ENCODE measurements at regions not wholly inside any gene's neighbourhood (a gene's known extent, or its start where the extent isn't known, plus 50 kb on each side); places are given as distances from the start of the nearest gene placed in this dataset.

DNA sequence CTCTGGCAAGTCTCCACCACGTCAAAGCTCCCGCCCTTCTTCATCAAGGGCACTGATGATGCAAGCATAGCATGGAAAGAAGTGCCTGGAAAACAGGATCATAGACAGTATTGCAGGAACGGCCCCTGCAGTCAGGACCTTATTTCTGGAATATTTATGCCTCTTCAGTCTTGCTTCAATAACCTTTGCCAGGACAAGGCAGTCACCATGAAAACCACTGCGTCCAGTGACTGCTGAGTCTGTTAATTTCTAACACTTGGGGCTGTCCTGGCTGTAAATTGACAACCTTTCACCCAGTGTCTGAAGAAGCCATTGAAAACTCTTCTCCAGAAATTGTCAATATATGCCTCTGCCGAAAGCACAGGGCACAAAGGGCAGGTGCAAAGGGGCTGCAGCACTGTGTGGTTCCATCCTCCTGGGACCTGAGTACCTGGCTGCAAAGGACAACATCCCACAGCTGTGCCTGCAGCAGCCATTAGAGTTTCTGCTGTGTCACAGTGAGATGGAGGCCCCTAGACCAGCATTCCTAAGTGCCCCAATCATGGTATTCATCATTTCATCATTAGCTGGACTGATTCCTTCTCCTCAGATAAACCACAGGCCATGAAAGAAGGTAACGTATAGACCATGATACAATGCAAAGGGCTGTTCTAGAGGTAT is 819.6 kb downstream of the RNF144A start:
- H3K4me3 ChIP-seq = no peak overlapping the region
- TF ChIP-seq RUNX1 (IDR thresholded peaks at IDR 0.05; ENCODE audit: low read depth) (no peak), ZNF551 (CRISPR knock-in tag; IDR thresholded peaks at IDR 0.05) (no peak), MYNN (IDR thresholded peaks at IDR 0.05) (no peak), MYNN (CRISPR knock-in tag; IDR thresholded peaks at IDR 0.05) (no peak), ZNF311 (CRISPR knock-in tag; IDR thresholded peaks at IDR 0.05) (no peak), PHTF2 (CRISPR knock-in tag; IDR thresholded peaks at IDR 0.05) (no peak), TAF15 (IDR thresholded peaks at IDR 0.05; ENCODE audit: low read depth, low read length) (no peak), ZNF253 (CRISPR knock-in tag; conservative IDR thresholded peaks at IDR 0.05) (no peak), HEY1 (CRISPR knock-in tag; IDR thresholded peaks at IDR 0.05; ENCODE audit: borderline replicate concordance) (no peak), PPARD (CRISPR knock-in tag; IDR thresholded peaks at IDR 0.05) (no peak), JUNB (CRISPR knock-in tag; conservative IDR thresholded peaks at IDR 0.05) (no peak)
- TF ChIP-seq, protein P1, sequence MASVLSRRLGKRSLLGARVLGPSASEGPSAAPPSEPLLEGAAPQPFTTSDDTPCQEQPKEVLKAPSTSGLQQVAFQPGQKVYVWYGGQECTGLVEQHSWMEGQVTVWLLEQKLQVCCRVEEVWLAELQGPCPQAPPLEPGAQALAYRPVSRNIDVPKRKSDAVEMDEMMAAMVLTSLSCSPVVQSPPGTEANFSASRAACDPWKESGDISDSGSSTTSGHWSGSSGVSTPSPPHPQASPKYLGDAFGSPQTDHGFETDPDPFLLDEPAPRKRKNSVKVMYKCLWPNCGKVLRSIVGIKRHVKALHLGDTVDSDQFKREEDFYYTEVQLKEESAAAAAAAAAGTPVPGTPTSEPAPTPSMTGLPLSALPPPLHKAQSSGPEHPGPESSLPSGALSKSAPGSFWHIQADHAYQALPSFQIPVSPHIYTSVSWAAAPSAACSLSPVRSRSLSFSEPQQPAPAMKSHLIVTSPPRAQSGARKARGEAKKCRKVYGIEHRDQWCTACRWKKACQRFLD (CRISPR knock-in tag; IDR thresholded peaks at IDR 0.05) = no peak
- TF ChIP-seq, protein P2, sequence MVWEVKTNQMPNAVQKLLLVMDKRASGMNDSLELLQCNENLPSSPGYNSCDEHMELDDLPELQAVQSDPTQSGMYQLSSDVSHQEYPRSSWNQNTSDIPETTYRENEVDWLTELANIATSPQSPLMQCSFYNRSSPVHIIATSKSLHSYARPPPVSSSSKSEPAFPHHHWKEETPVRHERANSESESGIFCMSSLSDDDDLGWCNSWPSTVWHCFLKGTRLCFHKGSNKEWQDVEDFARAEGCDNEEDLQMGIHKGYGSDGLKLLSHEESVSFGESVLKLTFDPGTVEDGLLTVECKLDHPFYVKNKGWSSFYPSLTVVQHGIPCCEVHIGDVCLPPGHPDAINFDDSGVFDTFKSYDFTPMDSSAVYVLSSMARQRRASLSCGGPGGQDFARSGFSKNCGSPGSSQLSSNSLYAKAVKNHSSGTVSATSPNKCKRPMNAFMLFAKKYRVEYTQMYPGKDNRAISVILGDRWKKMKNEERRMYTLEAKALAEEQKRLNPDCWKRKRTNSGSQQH (CRISPR knock-in tag; IDR thresholded peaks at IDR 0.05) = no peak
- TF ChIP-seq, protein P3, sequence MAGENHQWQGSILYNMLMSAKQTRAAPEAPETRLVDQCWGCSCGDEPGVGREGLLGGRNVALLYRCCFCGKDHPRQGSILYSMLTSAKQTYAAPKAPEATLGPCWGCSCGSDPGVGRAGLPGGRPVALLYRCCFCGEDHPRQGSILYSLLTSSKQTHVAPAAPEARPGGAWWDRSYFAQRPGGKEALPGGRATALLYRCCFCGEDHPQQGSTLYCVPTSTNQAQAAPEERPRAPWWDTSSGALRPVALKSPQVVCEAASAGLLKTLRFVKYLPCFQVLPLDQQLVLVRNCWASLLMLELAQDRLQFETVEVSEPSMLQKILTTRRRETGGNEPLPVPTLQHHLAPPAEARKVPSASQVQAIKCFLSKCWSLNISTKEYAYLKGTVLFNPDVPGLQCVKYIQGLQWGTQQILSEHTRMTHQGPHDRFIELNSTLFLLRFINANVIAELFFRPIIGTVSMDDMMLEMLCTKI (IDR thresholded peaks at IDR 0.05; ENCODE audit: partially characterized antibody) = no peak
- TF ChIP-seq, protein P4, sequence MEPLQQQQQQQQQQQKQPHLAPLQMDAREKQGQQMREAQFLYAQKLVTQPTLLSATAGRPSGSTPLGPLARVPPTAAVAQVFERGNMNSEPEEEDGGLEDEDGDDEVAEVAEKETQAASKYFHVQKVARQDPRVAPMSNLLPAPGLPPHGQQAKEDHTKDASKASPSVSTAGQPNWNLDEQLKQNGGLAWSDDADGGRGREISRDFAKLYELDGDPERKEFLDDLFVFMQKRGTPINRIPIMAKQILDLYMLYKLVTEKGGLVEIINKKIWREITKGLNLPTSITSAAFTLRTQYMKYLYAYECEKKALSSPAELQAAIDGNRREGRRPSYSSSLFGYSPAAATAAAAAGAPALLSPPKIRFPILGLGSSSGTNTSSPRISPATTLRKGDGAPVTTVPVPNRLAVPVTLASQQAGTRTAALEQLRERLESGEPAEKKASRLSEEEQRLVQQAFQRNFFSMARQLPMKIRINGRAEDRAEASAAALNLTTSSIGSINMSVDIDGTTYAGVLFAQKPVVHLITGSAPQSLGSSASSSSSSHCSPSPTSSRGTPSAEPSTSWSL (CRISPR knock-in tag; IDR thresholded peaks at IDR 0.05; ENCODE audit: borderline replicate concordance) = no peak
- TF ChIP-seq, protein P5, sequence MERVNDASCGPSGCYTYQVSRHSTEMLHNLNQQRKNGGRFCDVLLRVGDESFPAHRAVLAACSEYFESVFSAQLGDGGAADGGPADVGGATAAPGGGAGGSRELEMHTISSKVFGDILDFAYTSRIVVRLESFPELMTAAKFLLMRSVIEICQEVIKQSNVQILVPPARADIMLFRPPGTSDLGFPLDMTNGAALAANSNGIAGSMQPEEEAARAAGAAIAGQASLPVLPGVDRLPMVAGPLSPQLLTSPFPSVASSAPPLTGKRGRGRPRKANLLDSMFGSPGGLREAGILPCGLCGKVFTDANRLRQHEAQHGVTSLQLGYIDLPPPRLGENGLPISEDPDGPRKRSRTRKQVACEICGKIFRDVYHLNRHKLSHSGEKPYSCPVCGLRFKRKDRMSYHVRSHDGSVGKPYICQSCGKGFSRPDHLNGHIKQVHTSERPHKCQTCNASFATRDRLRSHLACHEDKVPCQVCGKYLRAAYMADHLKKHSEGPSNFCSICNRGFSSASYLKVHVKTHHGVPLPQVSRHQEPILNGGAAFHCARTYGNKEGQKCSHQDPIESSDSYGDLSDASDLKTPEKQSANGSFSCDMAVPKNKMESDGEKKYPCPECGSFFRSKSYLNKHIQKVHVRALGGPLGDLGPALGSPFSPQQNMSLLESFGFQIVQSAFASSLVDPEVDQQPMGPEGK (CRISPR knock-in tag; IDR thresholded peaks at IDR 0.05; ENCODE audit: borderline replicate concordance) = no peak

More for the DNA sequence above, 819.6 kb downstream of the RNF144A start:
- POLR2A ChIA-PET = no interaction called here
- Histone ChIP-seq H3K4me2 (ENCODE audit: insufficient read depth, low read length) (no peak overlapping the region), H4K20me1 (replicated peaks; ENCODE audit: control insufficient read depth, insufficient read depth, low read length) (no peaks in the 10 kb centered on the region; the same call in 1 of the 2 replicates), H2AFZ (ENCODE audit: low read depth, low read length) (no peak overlapping the region), H3K9me1 (ENCODE audit: control insufficient read depth, insufficient read depth, low read length) (no peaks in the 10 kb centered on the region), H3K27me3 (ENCODE audit: control insufficient read depth in 2 of 2, insufficient read depth in 2 of 2, low read length in 2 of 2) (peaks cover 0 to 4% of the 10 kb centered on the region in 2 experiments; a peak in 1 of 5 replicates), H3K4me1 (replicated peaks in 1 of 2; ENCODE audit: control insufficient read depth in 2 of 2, insufficient read depth in 2 of 2, low read length in 2 of 2) (no peaks in the 10 kb centered on the region), H3K9ac (ENCODE audit: insufficient read depth in 1 of 2, low read depth in 2 of 2, low read length in 2 of 2) (no peak overlapping the region), H3K36me3 (ENCODE audit: control insufficient read depth, insufficient read depth, low read length) (no peaks in the 10 kb centered on the region), H3K27ac (ENCODE audit: extremely low read depth, low read depth, low read length) (no peak overlapping the region), H3K9me3 (replicated peaks; ENCODE audit: control insufficient read depth, insufficient read depth, low read depth, low read length) (no peaks in the 10 kb centered on the region), H3K79me2 (ENCODE audit: control insufficient read depth, insufficient read depth, low read length) (no peaks in the 10 kb centered on the region)
- DNase-seq (ENCODE audit: extremely low read depth in 1 of 4, low spot score in 3 of 4) (no peak), ATAC-seq (no peak), FAIRE-seq (no peak)
- WGBS (ENCODE audit: insufficient coverage, low coverage, missing lambda C conversion rate) = 2% methylated on average over 6 of the region's 6 CpGs
- BruUV-seq (replicated peaks) = no TSS peak
- in situ Hi-C loops (cut with MboI) (no loop called here), intact Hi-C loops (cut with micrococcal nuclease) (no loop called here)
- CTCF ChIA-PET (ENCODE audit: low intra/inter-chr PET ratio) = no interaction called here

Measured in K562 (cell line).